MCF 10A (cell line): ENCODE measurements at regions not wholly inside any gene's neighbourhood (a gene's known extent, or its start where the extent isn't known, plus 50 kb on each side); places are given as distances from the start of the nearest gene placed in this dataset.

Experiments
- BruUV-seq: library from RNA; stranded (reverse); fragments of 400-500 nt; replicated peaks from 2 replicates; lab custom pipeline; 2021; lab: Mats Ljungman, UMichigan
- CTCF ChIA-PET: fragments of 300-600 bp; sonication (Branson Sonifier 250); formaldehyde crosslinking; extraction: SDS; loops from one replicate; lab custom pipeline; 2021; ENCODE audit warnings: antibody characterized with exemption, inconsistent platforms; lab: Yijun Ruan, JAX
- POLR2A ChIA-PET: fragments of 300-600, 350-650 bp; sonication (Branson Sonifier 250); formaldehyde crosslinking; extraction: SDS; loops from one replicate; lab custom pipeline; 2020; ENCODE audit warnings: antibody characterized with exemption, inconsistent platforms; lab: Yijun Ruan, JAX
- DNase-seq: peaks from one replicate; pipeline ENCODE4 v3.0.0-alpha.2; 2018; ENCODE audit not compliant: unreplicated experiment
- H3K27ac Mint-ChIP-seq: one replicate; pipeline ENCODE4 v1.8.0; 2022; ENCODE audit warnings: mild to moderate bottlenecking, low read depth, mixed read lengths; ENCODE audit not compliant: unreplicated experiment
- H3K27me3 Mint-ChIP-seq: one replicate; pipeline ENCODE4 v1.8.0; 2022; ENCODE audit warnings: mixed read lengths; ENCODE audit not compliant: insufficient read depth, unreplicated experiment
- H3K36me3 Mint-ChIP-seq: one replicate; pipeline ENCODE4 v1.8.0; 2022; ENCODE audit warnings: mild to moderate bottlenecking, moderate library complexity, mixed read lengths; ENCODE audit not compliant: insufficient read depth, unreplicated experiment
- H3K4me1 Mint-ChIP-seq: one replicate; pipeline ENCODE4 v1.8.0; 2022; ENCODE audit warnings: mixed read lengths; ENCODE audit not compliant: insufficient read depth, unreplicated experiment
- H3K4me3 Mint-ChIP-seq: one replicate; pipeline ENCODE4 v1.8.0; 2022; ENCODE audit warnings: mild to moderate bottlenecking, moderate library complexity, mixed read lengths; ENCODE audit not compliant: unreplicated experiment
- H3K9me3 Mint-ChIP-seq: one replicate; pipeline ENCODE4 v1.8.0; 2022; ENCODE audit warnings: mixed read lengths; ENCODE audit not compliant: unreplicated experiment
- CTCF ChIP-seq: fragments of 200-600 bp; IDR thresholded peaks from one replicate; pipeline ENCODE4 v1.8.0; 2022; ENCODE audit warnings: antibody characterized with exemption, mild to moderate bottlenecking; ENCODE audit not compliant: unreplicated experiment
- intact Hi-C: fragments of 100-400 bp; cut with micrococcal nuclease; formaldehyde crosslinking; loops from 2 replicates; pipeline ENCODE4 v1.14.1; 2022

GRCh38 chr3:13696699-13697098 lies 147.8 kb downstream of the FBLN2 start:
- Mint-ChIP-seq H3K27ac (no peak overlapping the region), H3K36me3 (no peaks in the 10 kb centered on the region), H3K9me3 (no peaks in the 10 kb centered on the region), H3K4me1 (no peaks in the 10 kb centered on the region), H3K27me3 (peaks cover 42% of the 10 kb centered on the region), H3K4me3 (no peak overlapping the region)
- no peak for DNase-seq
- no TSS peak for BruUV-seq
- intact Hi-C loops, result no loop called here
- TF ChIP-seq CTCF, result no peak
- CTCF ChIA-PET, result interaction anchor here (0.5 to 0.7 kb wide), 2 partner anchors 39 to 449 kb away, joined by 3 to 5 read pairs; no protein-coding TSS in a partner anchor
- POLR2A ChIA-PET, result no interaction called here

- no peak overlapping the region for H3K4me3 Mint-ChIP-seq
- intact Hi-C loops, result no loop called here
- TF ChIP-seq CTCF, result no peak
- H3K27me3 Mint-ChIP-seq, result peaks cover 68% of the 10 kb centered on the region
- H3K27ac Mint-ChIP-seq, result no peak overlapping the region
- ChIA-PET POLR2A (no interaction called here), CTCF (interaction anchor here (0.7 kb wide), 1 partner anchor 600 kb away, joined by 3 read pairs; no protein-coding TSS in a partner anchor)
- H3K9me3 Mint-ChIP-seq, result no peaks in the 10 kb centered on the region
- DNase-seq, result no peak
- no peaks in the 10 kb centered on the region for H3K4me1 Mint-ChIP-seq
- no TSS peak for BruUV-seq
- no peaks in the 10 kb centered on the region for H3K36me3 Mint-ChIP-seq
These were observed 144.5 kb downstream of the FBLN2 start for GRCh38 chr3:13693441-13693840.

- no peak for TF ChIP-seq CTCF
- CTCF ChIA-PET, result interaction anchor here (0.6 to 1.2 kb wide), 4 partner anchors 18 to 509 kb away, joined by 3 to 4 read pairs (median 3); no protein-coding TSS in a partner anchor
- DNase-seq, result no peak
- no peak overlapping the region for H3K27ac Mint-ChIP-seq
- intact Hi-C loops, result no loop called here
- no peak overlapping the region for H3K4me3 Mint-ChIP-seq
- peaks cover 53% of the 10 kb centered on the region for H3K27me3 Mint-ChIP-seq
- H3K4me1 Mint-ChIP-seq, result no peaks in the 10 kb centered on the region
- no TSS peak for BruUV-seq
- H3K9me3 Mint-ChIP-seq, result no peaks in the 10 kb centered on the region
- POLR2A ChIA-PET, result interaction anchor here (0.6 kb wide), 1 partner anchor 399 kb away, joined by 3 read pairs; no protein-coding TSS in a partner anchor
- no peaks in the 10 kb centered on the region for H3K36me3 Mint-ChIP-seq
These were observed 141.7 kb downstream of the FBLN2 start for GRCh38 chr3:13690636-13691035.

- H3K4me1 Mint-ChIP-seq, result no peaks in the 10 kb centered on the region
- no peaks in the 10 kb centered on the region for H3K9me3 Mint-ChIP-seq
- ChIA-PET POLR2A (no interaction called here), CTCF (interaction anchor here (0.6 kb wide), 2 partner anchors 69 to 508 kb away, joined by 3 to 4 read pairs; no protein-coding TSS in a partner anchor)
- intact Hi-C loops, result no loop called here
- TF ChIP-seq CTCF, result no peak
- H3K27ac Mint-ChIP-seq, result no peak overlapping the region
- peaks cover 44% of the 10 kb centered on the region for H3K27me3 Mint-ChIP-seq
- no peak for DNase-seq
- H3K4me3 Mint-ChIP-seq, result no peak overlapping the region
- BruUV-seq, result no TSS peak
- H3K36me3 Mint-ChIP-seq, result no peaks in the 10 kb centered on the region
These were observed 140.7 kb downstream of the FBLN2 start for GRCh38 chr3:13689373-13690260.
